Hematopoietic multipotent progenitor cell treated with erythropoietin and hydrocortisone succinate and interleukin-3 and kit ligand, for 17 days (in vitro differentiated cells): ENCODE measurements at regions not wholly inside any gene's neighbourhood (a gene's known extent, or its start where the extent isn't known, plus 50 kb on each side); places are given as distances from the start of the nearest gene placed in this dataset.

Experiments used
- DNase-seq: peaks from one replicate; pipeline ENCODE4 v3.0.0-alpha.2; 2015; ENCODE audit warnings: low spot score

GRCh38 chr14:36083317-36083716, 93.2 kb downstream of the PTCSC3 start:
- no peak for DNase-seq

DNA sequence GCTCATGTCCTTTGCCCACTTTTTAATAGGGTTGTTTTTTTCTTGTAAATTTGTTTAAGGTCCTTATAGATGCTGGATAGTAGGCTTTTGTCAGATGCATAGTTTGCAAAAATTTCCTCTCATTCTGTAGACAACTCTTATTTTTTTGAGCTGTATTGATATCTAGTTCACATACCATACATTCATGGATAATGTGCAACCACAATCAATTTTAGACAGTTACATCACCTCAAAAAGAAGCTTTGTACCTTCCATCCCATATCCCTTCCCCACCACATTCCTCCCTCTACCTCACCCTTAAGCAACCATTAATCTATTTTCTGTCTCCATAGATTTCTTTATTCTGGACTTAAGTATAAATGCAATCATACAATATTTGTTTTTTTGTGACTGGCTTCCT, 98.4 kb downstream of the PTCSC3 start:
- no peak for DNase-seq

- DNase-seq, result no peak
Observed at GRCh38 chr14:36076197-36076596, 100.3 kb downstream of the PTCSC3 start.

GRCh38 chr14:36075203-36075602, 101.3 kb downstream of the PTCSC3 start:
- DNase-seq, result no peak

GRCh38 chr14:36070720-36071043, 105.8 kb downstream of the PTCSC3 start:
- no peak for DNase-seq

GRCh38 chr14:36070031-36070719, 106.3 kb downstream of the PTCSC3 start:
- no peak for DNase-seq

DNA sequence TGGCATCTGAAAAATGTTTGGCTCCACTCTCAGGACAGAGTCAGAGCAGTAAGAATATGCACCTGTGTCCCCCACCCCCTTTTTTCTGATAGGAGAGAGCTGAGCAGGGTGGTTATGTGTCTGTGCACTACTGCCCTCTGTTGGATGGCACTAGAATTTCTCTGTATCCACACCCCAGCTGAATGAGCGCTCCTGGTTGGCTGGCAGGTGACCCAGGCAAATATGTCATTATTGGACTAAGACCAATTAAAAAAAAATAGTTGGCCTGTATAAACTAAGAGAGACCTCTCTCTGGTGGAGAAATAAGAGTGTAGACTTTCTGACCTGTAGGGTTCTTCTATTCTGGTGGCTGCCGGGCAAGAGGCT, 107.0 kb downstream of the PTCSC3 start:
- peak; percentile 6 for DNase-seq

- no peak for DNase-seq
Observed at GRCh38 chr14:36068777-36069534, 107.6 kb downstream of the PTCSC3 start.

DNA sequence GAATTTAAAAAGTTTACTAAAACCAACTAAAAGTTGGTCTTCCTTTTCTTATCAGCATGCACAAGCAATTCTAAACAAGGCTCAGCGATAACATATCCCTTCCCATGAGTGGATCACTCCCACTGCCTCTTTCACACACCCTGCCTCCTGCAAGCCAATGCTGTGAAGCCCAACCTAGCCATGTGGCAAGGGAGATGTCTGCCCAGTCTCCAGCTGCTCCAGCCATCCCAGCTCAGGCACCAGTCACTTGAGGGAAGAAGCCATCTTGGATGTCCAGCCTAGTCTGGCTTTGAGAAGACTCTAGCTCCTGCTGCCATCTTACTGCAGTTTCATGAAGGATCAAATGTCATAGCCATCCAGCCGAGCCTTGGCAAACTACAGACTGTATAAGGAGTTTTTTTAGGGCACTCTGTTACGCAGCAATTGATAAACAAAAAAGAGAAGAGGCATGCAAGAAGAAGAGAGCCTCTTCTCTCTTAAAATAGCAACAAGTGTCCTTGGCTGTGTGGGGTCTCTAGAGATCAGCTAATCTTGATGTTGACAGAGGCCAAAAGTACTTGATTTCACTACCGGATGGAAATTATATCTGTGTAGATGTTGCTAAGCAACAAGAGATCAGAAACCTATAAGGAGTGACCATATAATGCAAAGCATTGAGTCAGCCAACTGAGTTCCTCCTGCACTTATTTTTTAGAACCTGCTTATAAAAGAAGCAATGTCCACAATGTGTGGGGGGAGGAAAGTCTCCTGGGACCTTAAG, 108.9 kb downstream of the PTCSC3 start:
- no peak for DNase-seq

DNA sequence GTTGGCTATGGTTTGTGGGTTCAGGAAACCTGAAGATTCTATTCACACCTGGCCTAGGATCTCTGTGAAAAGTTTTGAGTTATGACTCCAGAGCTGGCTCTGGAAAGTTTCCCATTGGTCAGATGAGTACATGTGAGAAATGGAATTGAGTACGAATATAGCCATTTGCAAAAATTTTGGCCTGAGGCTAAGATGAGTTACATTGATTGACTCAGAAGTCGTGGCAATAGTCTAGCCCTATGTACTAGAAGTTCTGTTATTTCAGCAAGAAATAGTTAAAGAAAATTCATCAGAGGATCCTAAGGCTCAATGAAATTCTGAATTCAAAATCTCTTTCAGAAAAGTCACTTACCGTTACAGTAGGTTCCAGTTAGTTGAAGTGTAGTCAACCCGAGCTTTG, 109.9 kb downstream of the PTCSC3 start:
- DNase-seq, result no peak

DNA sequence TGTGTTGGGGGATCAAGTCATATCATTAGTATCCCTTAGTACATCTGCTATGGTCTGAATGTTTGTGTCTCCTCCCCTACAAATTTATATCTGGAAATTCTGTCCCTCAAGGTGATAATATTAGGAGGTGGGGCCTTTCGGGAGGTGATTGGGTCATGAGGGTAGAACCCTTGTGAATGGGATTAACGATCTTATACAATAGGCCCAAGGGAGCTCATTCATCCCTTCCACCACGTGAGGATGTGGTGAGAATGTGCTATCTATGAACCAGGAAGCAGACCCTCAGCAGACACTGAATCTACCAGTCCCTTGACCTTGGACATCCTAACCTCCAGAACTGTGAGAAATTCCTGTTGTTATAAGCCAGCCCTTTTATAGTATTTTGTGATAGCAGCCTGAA, 110.7 kb downstream of the PTCSC3 start:
- no peak for DNase-seq

DNA sequence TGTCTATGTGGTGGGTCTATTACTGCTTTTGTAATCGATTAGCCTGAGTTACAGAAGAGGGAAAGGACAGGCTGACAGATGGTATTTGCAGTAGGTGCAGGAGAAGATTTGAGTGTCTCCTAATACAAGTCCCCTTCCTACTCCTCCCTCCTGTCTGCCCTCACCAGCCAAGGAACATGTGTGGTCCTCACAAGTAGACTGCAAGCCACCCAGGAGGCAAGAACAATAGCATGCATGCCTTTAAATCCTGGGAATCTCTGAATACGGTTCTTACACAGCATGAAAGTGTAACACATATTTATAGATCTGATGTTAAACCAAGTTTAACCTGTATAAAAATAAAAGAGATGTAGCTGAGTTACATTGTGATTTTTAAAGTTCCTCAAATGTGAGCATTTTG, 117.0 kb downstream of the PTCSC3 start:
- DNase-seq, result no peak

GRCh38 chr14:36057452-36058116, 118.9 kb downstream of the PTCSC3 start:
- DNase-seq, result no peak

DNA sequence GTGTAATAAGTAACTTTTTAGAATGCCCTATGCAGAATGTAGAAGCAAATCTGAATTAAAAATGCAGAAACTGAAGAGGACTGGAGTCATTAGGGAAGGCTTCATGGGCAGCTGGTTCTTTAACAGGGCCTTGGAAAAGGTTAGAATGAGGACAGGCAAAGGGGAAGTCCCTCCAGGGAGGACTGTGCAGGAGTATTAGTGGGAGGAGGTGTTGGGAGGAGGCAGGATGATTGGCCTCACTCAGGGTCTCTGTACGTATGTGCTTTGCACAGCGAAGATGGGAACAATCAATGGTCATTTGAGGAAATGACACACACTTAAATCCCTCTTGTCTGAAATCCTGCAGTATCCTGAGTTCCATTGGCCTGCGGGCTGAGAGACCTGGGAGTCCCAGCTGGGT, 119.7 kb downstream of the PTCSC3 start:
- no peak for DNase-seq

DNA sequence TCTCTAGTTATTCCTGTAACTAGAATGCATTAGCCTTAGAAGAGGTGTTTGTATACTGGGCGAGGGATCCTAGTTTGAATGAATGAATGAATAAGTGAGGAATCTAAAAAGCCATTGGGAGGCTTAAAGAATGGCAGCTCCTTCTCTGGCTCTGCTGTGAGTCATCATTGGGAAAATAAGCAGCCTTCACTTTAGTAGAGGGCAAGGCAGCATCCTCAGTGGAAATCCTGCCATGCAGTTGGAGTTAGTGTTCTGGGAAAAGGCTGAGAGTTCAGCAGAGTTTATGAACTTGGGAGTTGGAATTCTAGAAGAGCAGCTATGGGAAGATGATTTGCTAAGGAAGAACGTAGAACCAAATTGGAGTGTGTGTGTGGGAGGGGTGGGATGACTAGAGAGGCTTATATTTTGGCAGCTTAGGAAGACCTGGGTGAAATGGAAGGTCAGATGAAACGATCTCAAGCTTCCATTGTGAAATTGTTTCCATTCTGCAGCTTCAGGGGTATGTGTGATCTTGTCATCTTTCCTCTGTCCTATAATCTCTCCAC, 120.8 kb downstream of the PTCSC3 start:
- no peak for DNase-seq

DNA sequence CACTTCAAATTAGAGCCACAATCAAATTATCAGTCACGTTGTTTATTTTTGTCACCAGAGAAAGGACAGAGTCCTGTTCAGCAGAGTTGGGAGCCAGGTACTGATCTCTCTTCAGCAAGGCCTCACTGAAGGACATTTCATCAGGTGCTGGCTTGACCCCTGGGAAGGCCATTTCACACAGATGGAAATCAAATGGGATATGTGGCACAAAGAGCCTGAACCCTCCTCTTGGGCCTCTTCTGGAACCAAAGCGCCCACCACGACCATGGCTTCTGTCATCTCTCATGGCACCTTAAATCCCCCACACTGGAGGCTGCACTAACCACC, 121.5 kb downstream of the PTCSC3 start:
- no peak for DNase-seq

DNA sequence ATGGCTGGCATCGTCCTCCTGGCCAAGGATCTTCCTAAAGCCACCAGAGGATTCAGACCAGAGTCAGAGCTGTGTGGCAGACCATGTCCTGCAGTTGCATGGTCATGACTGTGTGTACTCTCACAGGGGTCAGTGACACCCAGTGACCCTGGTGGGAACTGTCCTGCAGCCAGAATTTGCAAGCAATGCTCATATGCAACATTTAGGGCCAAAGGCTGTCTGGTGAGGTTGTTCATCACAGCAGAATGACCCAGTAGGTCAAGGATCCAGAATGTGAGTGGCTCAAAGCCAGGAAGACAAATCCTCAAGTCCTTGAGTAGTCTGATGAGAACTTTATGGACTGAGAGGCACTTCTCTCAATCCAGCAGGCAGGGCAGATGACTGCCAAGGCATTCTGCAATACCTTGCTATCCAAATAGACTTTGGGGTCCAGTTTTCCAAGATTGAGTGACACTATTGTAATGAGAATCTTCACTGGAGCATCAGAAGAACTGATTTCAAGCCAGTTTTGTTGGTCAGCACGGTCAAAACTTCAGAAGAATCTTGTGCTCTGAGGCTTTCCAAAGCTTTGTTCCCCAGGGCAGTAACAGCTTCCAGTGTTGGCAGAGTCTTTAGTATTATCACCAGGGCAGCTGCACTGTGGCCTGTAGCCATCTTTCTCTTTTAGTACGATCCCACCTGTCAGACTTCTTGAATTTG, 122.0 kb downstream of the PTCSC3 start:
- DNase-seq, result no peak

- DNase-seq, result no peak
Observed at GRCh38 chr14:36052681-36053080, 123.8 kb downstream of the PTCSC3 start.

DNA sequence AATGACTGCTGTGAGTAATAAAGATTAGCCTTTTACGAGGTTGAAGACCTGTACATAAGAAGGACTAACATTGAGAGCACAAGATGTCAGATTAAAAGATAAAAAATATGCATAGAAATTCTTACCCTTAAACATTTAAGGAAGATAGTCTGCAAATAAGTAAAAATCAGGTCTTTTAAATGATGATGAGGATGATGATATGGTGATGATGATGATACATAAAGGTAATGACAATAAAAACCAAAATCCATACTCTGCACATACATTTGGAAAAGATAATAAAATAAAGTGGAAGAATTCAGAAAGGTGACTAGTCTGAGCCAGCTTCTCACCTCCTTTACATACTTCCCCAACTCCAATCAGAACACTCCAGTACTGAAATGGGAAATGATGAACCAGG, 124.5 kb downstream of the PTCSC3 start:
- no peak for DNase-seq

GRCh38 chr14:36048667-36049066, 127.9 kb downstream of the PTCSC3 start:
- DNase-seq, result no peak

DNA sequence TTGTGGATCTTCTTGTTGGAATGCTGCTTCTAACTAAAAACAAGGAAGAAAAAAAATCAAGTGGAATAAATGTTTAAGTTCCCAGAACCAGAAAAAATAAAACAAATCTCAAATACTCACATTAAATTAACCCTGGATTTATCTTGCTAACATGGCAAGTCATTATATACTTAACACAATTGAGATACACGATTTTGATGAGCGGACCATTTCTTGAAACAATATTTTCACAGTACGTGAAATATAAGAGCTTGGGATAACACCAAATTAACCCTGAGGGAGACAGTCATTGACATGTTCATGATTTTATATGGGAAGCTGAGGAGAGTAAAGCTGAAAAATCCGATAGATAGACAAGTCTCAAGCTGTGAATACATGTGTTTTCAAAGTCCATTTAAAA, 128.6 kb downstream of the PTCSC3 start:
- DNase-seq, result no peak

DNA sequence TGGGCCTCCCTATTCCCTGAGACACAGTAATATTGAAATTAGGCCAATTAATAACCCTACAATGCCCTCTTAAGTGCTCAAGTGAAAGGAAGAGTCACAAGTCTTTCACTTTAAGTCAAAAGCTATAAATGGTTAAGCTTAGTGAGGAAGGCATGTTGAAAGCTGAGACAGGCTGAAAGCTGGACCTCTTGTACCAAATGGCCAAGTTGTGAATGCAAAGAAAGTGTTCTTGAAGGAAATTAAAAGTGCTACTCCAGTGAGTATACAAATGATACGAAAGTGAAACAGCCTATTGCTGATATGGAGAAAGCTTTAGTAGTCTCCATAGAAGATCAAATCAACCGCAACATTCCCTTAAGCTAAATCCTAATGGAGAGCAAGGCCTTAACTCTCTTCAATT, 140.8 kb downstream of the PTCSC3 start:
- no peak for DNase-seq
